Kidney (tissue), 13 donors: ENCODE measurements at regions not wholly inside any gene's neighbourhood (a gene's known extent, or its start where the extent isn't known, plus 50 kb on each side); places are given as distances from the start of the nearest gene placed in this dataset.
A peak's percentile ranks its signal among the peaks of the same experiment; 100 is the strongest.

Experiments
- DNase-seq, 5 donors: peaks; one replicate each; pipeline ENCODE4 v3.0.0-alpha.2; 2013 to 2020
- FAIRE-seq: peaks from 2 replicates; lab custom pipeline; 2012; peaks lifted over from hg19 to GRCh38; lab: Jason Lieb, UNC
- H3K27ac ChIP-seq, 2 donors: one replicate each; pipeline ENCODE4 v1.7.0; 2013; ENCODE audit warnings: low read depth in 2 of 2, low read length in 2 of 2, inconsistent platforms in 1 of 2
- H3K27me3 ChIP-seq: one replicate; pipeline ENCODE4 v1.7.1; 2013; ENCODE audit warnings: low read length, inconsistent platforms; ENCODE audit not compliant: control insufficient read depth, insufficient read depth
- H3K36me3 ChIP-seq, 3 donors: one replicate each; pipeline versions ENCODE4 v1.7.0 to v1.7.1; 2013; ENCODE audit warnings: low read length in 3 of 3, control low read depth in 1 of 3, inconsistent platforms in 1 of 3; ENCODE audit not compliant: insufficient read depth in 3 of 3, control insufficient read depth in 2 of 3
- H3K4me1 ChIP-seq, 3 donors: one replicate each; pipeline versions ENCODE4 v1.7.0 to v1.7.1; 2013; ENCODE audit warnings: low read length in 3 of 3, inconsistent platforms in 1 of 3, low read depth in 1 of 3; ENCODE audit not compliant: control insufficient read depth in 2 of 3, insufficient read depth in 2 of 3
- H3K4me3 ChIP-seq, 3 donors: one replicate each; pipeline versions ENCODE4 v1.7.0 to v1.8.1; 2013; ENCODE audit warnings: low read length in 3 of 3, control low read depth in 1 of 3, inconsistent platforms in 1 of 3
- H3K9ac ChIP-seq, 3 donors: one replicate each; pipeline versions ENCODE4 v1.7.0 to v1.7.1; 2013; ENCODE audit warnings: low read length in 3 of 3, control low read depth in 1 of 3, inconsistent platforms in 1 of 3
- H3K9me3 ChIP-seq, 3 donors: one replicate each; pipeline versions ENCODE4 v1.7.0 to v1.7.1; 2013; ENCODE audit warnings: low read length in 3 of 3, control low read depth in 1 of 3, inconsistent platforms in 1 of 3; ENCODE audit not compliant: control insufficient read depth in 2 of 3, insufficient read depth in 1 of 3
- CTCF ChIP-seq: IDR thresholded peaks from 3 replicates; pipeline ENCODE4 v1.5.1; 2012; ENCODE audit warnings: mild to moderate bottlenecking, moderate library complexity, borderline replicate concordance; ENCODE audit not compliant: insufficient read depth; ENCODE audit errors: extremely low read depth
- intact Hi-C: fragments of 100-400 bp; cut with DNase I; formaldehyde crosslinking; loops from one replicate; pipeline ENCODE4 v1.11.1; 2022
- donor health status: control.
- donor health status: control.
- donor health status: control.
- donor health status: control.
- donor health status: control.
- donor health status: DM: yes; HTN: yes; CAD: no.
- donor health status: Normal renal cell carcinoma (clear cell type).

- intact Hi-C loops = no loop called here
- Histone ChIP-seq H3K4me1 (no peaks in the 10 kb centered on the region), H3K9ac (no peak overlapping the region)
These were observed 123.8 kb upstream of the KLF4 start for GRCh38 chr9:107613321-107613720.

GRCh38 chr9:107612136-107612535 lies 122.6 kb upstream of the KLF4 start:
- H3K9ac ChIP-seq = no peak overlapping the region
- H3K27me3 ChIP-seq = no peaks in the 10 kb centered on the region
- intact Hi-C loops = no loop called here
- no peak overlapping the region for H3K4me3 ChIP-seq
- no peak overlapping the region for H3K27ac ChIP-seq
- no peaks in the 10 kb centered on the region for H3K36me3 ChIP-seq
- FAIRE-seq (no peak), DNase-seq (no peak)
- no peaks in the 10 kb centered on the region for H3K4me1 ChIP-seq
- no peak for TF ChIP-seq CTCF
- H3K9me3 ChIP-seq = no peaks in the 10 kb centered on the region

More at GRCh38 chr9:107613321-107613720, 123.8 kb upstream of the KLF4 start:
- no peak overlapping the region for H3K4me3 ChIP-seq
- no peak for TF ChIP-seq CTCF
- no peaks in the 10 kb centered on the region for H3K9me3 ChIP-seq
- H3K27ac ChIP-seq = peak overlapping the region in 1 of 2 donors; percentile 13
- H3K36me3 ChIP-seq = no peaks in the 10 kb centered on the region
- no peaks in the 10 kb centered on the region for H3K27me3 ChIP-seq
- FAIRE-seq (no peak), DNase-seq (no peak)

DNA sequence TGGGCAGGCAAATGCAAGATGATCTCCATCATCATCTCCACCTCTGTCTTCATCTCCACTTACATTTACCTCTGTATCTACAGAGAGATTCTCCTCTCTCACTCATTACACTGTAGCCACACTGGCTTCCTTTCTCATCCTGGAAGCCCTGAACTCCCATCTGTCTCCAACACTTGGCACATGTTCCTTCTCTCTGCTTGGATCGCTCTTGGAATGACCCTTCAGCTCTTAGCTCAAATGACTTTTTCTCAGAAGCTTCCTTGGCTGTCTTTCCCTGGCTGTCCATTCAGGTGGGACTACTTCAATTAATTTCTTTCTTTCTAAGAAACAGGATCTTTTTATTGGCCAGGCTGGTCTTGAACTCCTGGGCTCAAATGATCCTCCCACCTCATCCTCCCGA lies 120.0 kb upstream of the KLF4 start:
- H3K36me3 ChIP-seq = no peaks in the 10 kb centered on the region
- DNase-seq (no peak), FAIRE-seq (no peak)
- no peak overlapping the region for H3K9ac ChIP-seq
- no peak overlapping the region for H3K27ac ChIP-seq
- intact Hi-C loops = no loop called here
- H3K4me3 ChIP-seq = no peak overlapping the region
- TF ChIP-seq CTCF = no peak
- H3K9me3 ChIP-seq = no peaks in the 10 kb centered on the region
- H3K27me3 ChIP-seq = no peaks in the 10 kb centered on the region
- H3K4me1 ChIP-seq = no peaks in the 10 kb centered on the region

GRCh38 chr9:107606149-107606790 lies 116.7 kb upstream of the KLF4 start:
- intact Hi-C loops = no loop called here
- no peaks in the 10 kb centered on the region for H3K36me3 ChIP-seq
- no peak for FAIRE-seq
- H3K9me3 ChIP-seq = no peaks in the 10 kb centered on the region
- H3K9ac ChIP-seq = no peak overlapping the region
- no peak overlapping the region for H3K4me3 ChIP-seq
- no peak overlapping the region for H3K27ac ChIP-seq
- H3K27me3 ChIP-seq = no peaks in the 10 kb centered on the region
- DNase-seq = no peak
- no peaks in the 10 kb centered on the region for H3K4me1 ChIP-seq
- no peak for TF ChIP-seq CTCF
